ENCODE measurements at regions not wholly inside any gene's neighbourhood (a gene's known extent, or its start where the extent isn't known, plus 50 kb on each side); places are given as distances from the start of the nearest gene placed in this dataset.

DNA sequence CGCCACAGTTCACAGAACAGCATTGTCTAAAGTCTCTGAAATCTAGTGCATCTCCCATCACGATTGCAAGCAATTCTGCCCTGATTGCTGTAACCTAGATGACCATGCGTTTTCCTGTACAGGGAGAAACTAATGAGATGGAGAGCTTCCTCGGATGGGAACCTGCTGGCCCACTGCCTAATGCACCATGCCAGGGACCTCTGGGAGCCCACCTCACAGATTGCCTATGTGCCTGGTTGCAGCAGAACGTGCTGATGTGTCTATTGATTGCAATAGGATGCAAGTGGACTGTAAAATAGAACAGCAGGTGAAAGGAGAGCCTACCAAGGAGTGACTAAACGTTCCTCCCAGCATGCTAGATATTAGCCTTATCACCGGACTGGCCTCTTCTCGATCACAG is 141.0 kb upstream of the RAB12 start:
- WGBS, 2 donors: 76 to 77% methylated on average over 8 of the region's 8 CpGs
- H3K4me3 ChIP-seq: no peak overlapping the region

DNA sequence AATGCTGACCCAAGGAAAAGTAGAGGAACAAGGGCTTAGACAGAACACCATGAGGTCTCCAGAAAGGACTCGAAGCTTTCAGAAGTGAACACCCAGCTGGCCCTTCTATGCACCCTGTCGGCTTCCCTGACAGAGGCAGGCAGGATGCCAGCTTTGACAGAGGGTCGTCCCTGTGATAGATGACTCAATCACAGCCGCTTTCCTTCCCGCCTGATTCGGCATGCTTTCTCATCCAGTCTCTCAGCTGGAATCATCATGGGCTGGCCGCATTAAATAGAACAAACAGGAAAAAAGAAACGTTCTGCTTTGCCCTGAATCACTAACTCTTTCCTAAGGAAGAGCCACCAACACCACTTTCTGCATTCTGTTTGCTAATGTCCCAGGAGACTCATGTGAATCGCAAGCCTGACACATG is 140.3 kb upstream of the RAB12 start:
- TF ChIP-seq POLR2A (IDR thresholded peaks at IDR 0.05): no peak
- TF ChIP-seq, protein P1, sequence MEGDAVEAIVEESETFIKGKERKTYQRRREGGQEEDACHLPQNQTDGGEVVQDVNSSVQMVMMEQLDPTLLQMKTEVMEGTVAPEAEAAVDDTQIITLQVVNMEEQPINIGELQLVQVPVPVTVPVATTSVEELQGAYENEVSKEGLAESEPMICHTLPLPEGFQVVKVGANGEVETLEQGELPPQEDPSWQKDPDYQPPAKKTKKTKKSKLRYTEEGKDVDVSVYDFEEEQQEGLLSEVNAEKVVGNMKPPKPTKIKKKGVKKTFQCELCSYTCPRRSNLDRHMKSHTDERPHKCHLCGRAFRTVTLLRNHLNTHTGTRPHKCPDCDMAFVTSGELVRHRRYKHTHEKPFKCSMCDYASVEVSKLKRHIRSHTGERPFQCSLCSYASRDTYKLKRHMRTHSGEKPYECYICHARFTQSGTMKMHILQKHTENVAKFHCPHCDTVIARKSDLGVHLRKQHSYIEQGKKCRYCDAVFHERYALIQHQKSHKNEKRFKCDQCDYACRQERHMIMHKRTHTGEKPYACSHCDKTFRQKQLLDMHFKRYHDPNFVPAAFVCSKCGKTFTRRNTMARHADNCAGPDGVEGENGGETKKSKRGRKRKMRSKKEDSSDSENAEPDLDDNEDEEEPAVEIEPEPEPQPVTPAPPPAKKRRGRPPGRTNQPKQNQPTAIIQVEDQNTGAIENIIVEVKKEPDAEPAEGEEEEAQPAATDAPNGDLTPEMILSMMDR (IDR thresholded peaks at IDR 0.05): no peak
- Histone ChIP-seq H3K27ac (no peak overlapping the region), H3K4me3 (no peak overlapping the region), H3K36me3 (ENCODE audit: low read depth, missing control alignments) (no peaks in the 10 kb centered on the region), H3K4me1 (no peaks in the 10 kb centered on the region), H3K9me3 (no peaks in the 10 kb centered on the region), H3K27me3 (no peaks in the 10 kb centered on the region)
- 45 to 51% methylated on average over 9 of the region's 9 CpGs for WGBS, 2 donors
- intact Hi-C loops (cut with DNase I; ENCODE audit: low total_unique reads): no loop called here
- DNase-seq: no peak

More for the DNA sequence above, 141.0 kb upstream of the RAB12 start:
- intact Hi-C loops (cut with DNase I; ENCODE audit: low total_unique reads): no loop called here
- TF ChIP-seq POLR2A (IDR thresholded peaks at IDR 0.05): no peak
- TF ChIP-seq, protein P1 (IDR thresholded peaks at IDR 0.05): no peak
- no peak for DNase-seq
- Histone ChIP-seq H3K4me1 (no peaks in the 10 kb centered on the region), H3K27ac (no peak overlapping the region), H3K36me3 (ENCODE audit: low read depth, missing control alignments) (no peaks in the 10 kb centered on the region), H3K9me3 (no peaks in the 10 kb centered on the region), H3K27me3 (no peaks in the 10 kb centered on the region)

DNA sequence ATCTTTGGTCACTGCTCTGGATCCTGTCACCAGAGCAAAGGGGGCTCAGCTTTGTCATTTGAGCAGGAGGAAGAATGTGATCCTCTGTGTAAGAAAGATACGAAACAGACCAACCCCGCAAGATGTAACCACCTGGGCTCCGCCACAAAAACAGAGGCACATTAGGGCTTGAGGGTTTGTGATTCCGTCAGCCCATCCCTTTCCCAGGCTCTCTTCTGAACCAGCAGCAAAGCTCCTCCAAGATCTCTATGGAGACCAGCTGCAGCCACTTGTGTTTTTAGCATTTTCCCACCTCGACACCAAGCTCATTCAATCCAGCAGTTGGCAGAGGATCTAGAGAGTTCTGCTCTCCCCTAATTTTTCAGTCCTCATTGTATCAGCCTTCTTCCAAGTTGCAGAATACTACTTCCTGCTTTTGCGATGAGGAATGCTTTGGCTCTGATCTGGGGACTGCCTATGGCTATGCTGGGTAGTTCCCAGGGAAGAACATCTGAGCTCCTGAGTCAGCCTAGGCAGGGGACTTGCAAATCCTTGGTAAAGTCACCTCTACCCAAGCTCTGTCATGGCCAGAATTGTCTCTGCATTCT is 139.6 kb upstream of the RAB12 start:
- no peak for DNase-seq
- intact Hi-C loops (cut with DNase I; ENCODE audit: low total_unique reads): no loop called here
- Histone ChIP-seq H3K27me3 (no peaks in the 10 kb centered on the region), H3K4me1 (no peaks in the 10 kb centered on the region), H3K36me3 (ENCODE audit: low read depth, missing control alignments) (no peaks in the 10 kb centered on the region), H3K27ac (no peak overlapping the region), H3K4me3 (no peak overlapping the region), H3K9me3 (no peaks in the 10 kb centered on the region)
- TF ChIP-seq, protein P1 (IDR thresholded peaks at IDR 0.05): no peak
- no peak for TF ChIP-seq POLR2A (IDR thresholded peaks at IDR 0.05)
- WGBS, 2 donors: 63 to 65% methylated on average over 5 to 6 of the region's 6 CpGs

DNA sequence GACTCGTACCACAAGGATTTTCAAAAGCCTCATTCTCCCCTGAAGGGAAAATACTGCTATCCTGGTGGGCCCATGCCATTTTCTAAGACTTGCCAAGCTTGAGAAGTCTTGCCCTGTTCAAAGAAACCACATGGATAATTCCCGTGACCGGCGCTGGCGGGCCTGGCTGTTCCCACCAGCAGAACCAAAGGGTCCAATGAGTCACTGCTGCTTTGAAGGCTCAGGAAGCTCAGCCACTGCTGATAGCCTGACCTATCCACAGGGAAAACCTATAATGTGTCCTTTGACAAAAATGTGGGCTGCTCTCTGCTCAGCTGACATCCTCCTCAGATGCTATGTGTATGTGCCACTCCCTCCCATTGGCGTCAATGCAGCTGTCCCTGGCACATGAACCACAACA is 137.9 kb upstream of the RAB12 start:
- Histone ChIP-seq H3K27me3 (no peaks in the 10 kb centered on the region), H3K36me3 (ENCODE audit: low read depth, missing control alignments) (no peaks in the 10 kb centered on the region), H3K4me1 (no peaks in the 10 kb centered on the region), H3K9me3 (no peaks in the 10 kb centered on the region), H3K4me3 (no peak overlapping the region), H3K27ac (no peak overlapping the region)
- no peak for DNase-seq
- WGBS, 2 donors: 93 to 94% methylated on average over 5 to 6 of the region's 6 CpGs
- TF ChIP-seq, protein P1 (IDR thresholded peaks at IDR 0.05): no peak
- TF ChIP-seq POLR2A (IDR thresholded peaks at IDR 0.05): no peak
- intact Hi-C loops (cut with DNase I; ENCODE audit: low total_unique reads): no loop called here

DNA sequence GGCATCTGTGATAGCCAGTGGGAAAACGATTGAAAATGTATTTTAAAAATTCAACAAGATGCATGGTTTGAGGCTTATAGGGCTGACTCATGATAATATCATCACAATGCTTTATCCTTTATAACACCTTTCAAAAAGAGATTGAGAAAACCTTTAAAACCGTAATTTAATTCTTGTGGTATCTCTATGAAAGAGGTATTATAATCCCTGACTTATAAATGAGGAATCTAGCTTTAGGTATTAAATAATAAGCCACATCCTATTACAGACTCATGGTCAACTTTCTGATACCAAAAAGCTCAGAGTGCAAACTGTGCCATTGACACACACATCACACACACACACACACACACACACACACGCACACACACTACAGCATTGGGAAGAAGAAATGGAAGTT is 134.6 kb upstream of the RAB12 start:
- Histone ChIP-seq H3K4me1 (no peaks in the 10 kb centered on the region), H3K27ac (no peak overlapping the region), H3K27me3 (no peaks in the 10 kb centered on the region), H3K9me3 (no peaks in the 10 kb centered on the region), H3K4me3 (no peak overlapping the region), H3K36me3 (ENCODE audit: low read depth, missing control alignments) (no peaks in the 10 kb centered on the region)
- no peak for DNase-seq
- 81 to 85% methylated on average over 3 of the region's 3 CpGs for WGBS, 2 donors
- intact Hi-C loops (cut with DNase I; ENCODE audit: low total_unique reads): no loop called here
- no peak for TF ChIP-seq POLR2A (IDR thresholded peaks at IDR 0.05)
- TF ChIP-seq, protein P1 (IDR thresholded peaks at IDR 0.05): no peak

Measured in testis (tissue), 2 donors.